GM12872 (cell line): ENCODE measurements at regions not wholly inside any gene's neighbourhood (a gene's known extent, or its start where the extent isn't known, plus 50 kb on each side); places are given as distances from the start of the nearest gene placed in this dataset.

Experiments used
- CTCF ChIP-seq: IDR thresholded peaks from 3 replicates; pipeline ENCODE4 v1.5.1; 2011; ENCODE audit warnings: low read depth, mild to moderate bottlenecking, low read length, moderate library complexity; ENCODE audit not compliant: insufficient read depth

GRCh38 chr22:48403521-48404403 lies 1423.9 kb downstream of the BRD1 start:
- no peak for TF ChIP-seq CTCF

GRCh38 chr22:48402591-48403031 lies 1425.1 kb downstream of the BRD1 start:
- no peak for TF ChIP-seq CTCF

GRCh38 chr22:48398181-48398905 lies 1429.3 kb downstream of the BRD1 start:
- TF ChIP-seq CTCF = no peak

- TF ChIP-seq CTCF = no peak
Measured at GRCh38 chr22:48397531-48398180, 1430.0 kb downstream of the BRD1 start.

- no peak for TF ChIP-seq CTCF
Measured at GRCh38 chr22:48396785-48397530, 1430.7 kb downstream of the BRD1 start.

GRCh38 chr22:48396091-48396784 lies 1431.4 kb downstream of the BRD1 start:
- no peak for TF ChIP-seq CTCF
